ENCODE measurements at regions not wholly inside any gene's neighbourhood (a gene's known extent, or its start where the extent isn't known, plus 50 kb on each side); places are given as distances from the start of the nearest gene placed in this dataset.

DNA sequence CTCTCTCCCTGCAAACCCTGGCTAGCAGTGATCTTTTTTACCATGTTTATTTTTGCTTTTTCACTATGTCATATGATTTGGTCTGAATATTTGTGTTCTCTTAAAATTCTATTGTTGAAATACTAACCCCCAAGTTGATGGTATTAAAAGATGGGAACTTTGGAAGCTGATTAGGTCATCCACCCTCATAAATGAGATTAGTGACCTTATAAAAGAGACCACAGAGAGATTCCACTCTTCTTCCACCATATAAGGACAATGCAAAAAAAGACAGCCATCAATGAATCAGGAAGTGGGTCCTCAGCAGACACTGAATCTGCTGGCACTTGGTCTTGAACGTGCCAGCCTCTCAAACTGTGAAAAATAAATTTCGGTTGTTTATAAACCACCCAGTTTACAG lies 112.8 kb upstream of the KCND2 start:
- H3K36me3 ChIP-seq (ENCODE audit: control insufficient read depth, insufficient read depth, low read length), result no peaks in the 10 kb centered on the region
- TF ChIP-seq, protein P1, sequence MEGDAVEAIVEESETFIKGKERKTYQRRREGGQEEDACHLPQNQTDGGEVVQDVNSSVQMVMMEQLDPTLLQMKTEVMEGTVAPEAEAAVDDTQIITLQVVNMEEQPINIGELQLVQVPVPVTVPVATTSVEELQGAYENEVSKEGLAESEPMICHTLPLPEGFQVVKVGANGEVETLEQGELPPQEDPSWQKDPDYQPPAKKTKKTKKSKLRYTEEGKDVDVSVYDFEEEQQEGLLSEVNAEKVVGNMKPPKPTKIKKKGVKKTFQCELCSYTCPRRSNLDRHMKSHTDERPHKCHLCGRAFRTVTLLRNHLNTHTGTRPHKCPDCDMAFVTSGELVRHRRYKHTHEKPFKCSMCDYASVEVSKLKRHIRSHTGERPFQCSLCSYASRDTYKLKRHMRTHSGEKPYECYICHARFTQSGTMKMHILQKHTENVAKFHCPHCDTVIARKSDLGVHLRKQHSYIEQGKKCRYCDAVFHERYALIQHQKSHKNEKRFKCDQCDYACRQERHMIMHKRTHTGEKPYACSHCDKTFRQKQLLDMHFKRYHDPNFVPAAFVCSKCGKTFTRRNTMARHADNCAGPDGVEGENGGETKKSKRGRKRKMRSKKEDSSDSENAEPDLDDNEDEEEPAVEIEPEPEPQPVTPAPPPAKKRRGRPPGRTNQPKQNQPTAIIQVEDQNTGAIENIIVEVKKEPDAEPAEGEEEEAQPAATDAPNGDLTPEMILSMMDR (conservative IDR thresholded peaks at IDR 0.05), result no peak
- H3K9me3 ChIP-seq (ENCODE audit: control insufficient read depth, low read length), result no peaks in the 10 kb centered on the region
- H3K4me1 Mint-ChIP-seq, result no peaks in the 10 kb centered on the region
- no peak overlapping the region for H3K27ac ChIP-seq (ENCODE audit: low read depth, low read length)
- H3K27me3 Mint-ChIP-seq (ENCODE audit: insufficient read depth), result no peaks in the 10 kb centered on the region
- H3K9ac ChIP-seq (ENCODE audit: extremely low read depth, low read length, poor library complexity, severe bottlenecking), result no peak overlapping the region
- 97% methylated on average over 2 of the region's 2 CpGs; no CpG with 5 or more reads in 1 of the 2 experiments for WGBS, 2 experiments (ENCODE audit: insufficient coverage in 1 of 2, insufficient read length in 1 of 2)
- no peak overlapping the region for H3K27ac Mint-ChIP-seq
- no peak overlapping the region for H3K4me3 ChIP-seq (ENCODE audit: low read length)
- H3K4me1 ChIP-seq (ENCODE audit: control insufficient read depth, insufficient read depth, low read length), result no peaks in the 10 kb centered on the region
- H3K4me3 Mint-ChIP-seq, result no peak overlapping the region
- no peak for DNase-seq
- no peaks in the 10 kb centered on the region for H3K36me3 Mint-ChIP-seq (ENCODE audit: low read depth)
- no peaks in the 10 kb centered on the region for H3K9me3 Mint-ChIP-seq
- no peaks in the 10 kb centered on the region for H3K27me3 ChIP-seq (ENCODE audit: control insufficient read depth, insufficient read depth, low read length, poor library complexity, severe bottlenecking)

- TF ChIP-seq, protein P1 (conservative IDR thresholded peaks at IDR 0.05), result no peak
- DNase-seq, result no peak
- no peaks in the 10 kb centered on the region for H3K27me3 Mint-ChIP-seq (ENCODE audit: insufficient read depth)
These were observed 109.5 kb upstream of the KCND2 start for GRCh38 chr7:120163449-120163848.

DNA sequence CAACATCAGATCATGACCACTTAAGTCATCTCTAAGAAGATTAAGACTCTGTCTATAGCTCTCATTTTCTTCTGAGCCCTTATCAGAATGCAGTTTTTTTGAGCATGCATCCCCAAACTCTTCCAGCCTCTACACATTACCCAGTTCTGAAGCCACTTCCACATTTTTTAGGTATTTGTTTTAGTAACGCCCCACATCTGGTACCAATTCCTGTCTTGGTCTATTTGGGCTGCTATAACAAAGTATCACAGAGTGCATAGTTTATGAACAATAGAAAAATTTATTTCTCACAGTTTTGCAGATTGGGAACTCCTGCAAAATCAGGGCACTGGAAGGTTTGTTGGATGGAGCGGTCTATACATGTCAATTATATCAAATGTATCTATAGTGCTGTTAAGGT lies 107.7 kb upstream of the KCND2 start:
- 76% methylated on average over 2 of the region's 2 CpGs; no CpG with 5 or more reads in 1 of the 2 experiments for WGBS, 2 experiments (ENCODE audit: insufficient coverage in 1 of 2, insufficient read length in 1 of 2)
- H3K4me3 ChIP-seq (ENCODE audit: low read length), result no peak overlapping the region
- H3K9ac ChIP-seq (ENCODE audit: extremely low read depth, low read length, poor library complexity, severe bottlenecking), result no peak overlapping the region
- Mint-ChIP-seq H3K27me3 (ENCODE audit: insufficient read depth) (no peaks in the 10 kb centered on the region), H3K9me3 (no peaks in the 10 kb centered on the region), H3K36me3 (ENCODE audit: low read depth) (no peaks in the 10 kb centered on the region), H3K4me3 (no peak overlapping the region), H3K4me1 (no peaks in the 10 kb centered on the region), H3K27ac (no peak overlapping the region)
- no peaks in the 10 kb centered on the region for H3K9me3 ChIP-seq (ENCODE audit: control insufficient read depth, low read length)
- H3K36me3 ChIP-seq (ENCODE audit: control insufficient read depth, insufficient read depth, low read length), result no peaks in the 10 kb centered on the region
- TF ChIP-seq, protein P1 (conservative IDR thresholded peaks at IDR 0.05), result no peak
- H3K27me3 ChIP-seq (ENCODE audit: control insufficient read depth, insufficient read depth, low read length, poor library complexity, severe bottlenecking), result no peaks in the 10 kb centered on the region
- no peaks in the 10 kb centered on the region for H3K4me1 ChIP-seq (ENCODE audit: control insufficient read depth, insufficient read depth, low read length)
- DNase-seq, result no peak
- no peak overlapping the region for H3K27ac ChIP-seq (ENCODE audit: low read depth, low read length)

More at GRCh38 chr7:120163449-120163848, 109.5 kb upstream of the KCND2 start:
- Histone ChIP-seq H3K27ac (ENCODE audit: low read depth, low read length) (no peak overlapping the region), H3K36me3 (ENCODE audit: control insufficient read depth, insufficient read depth, low read length) (no peaks in the 10 kb centered on the region), H3K4me3 (ENCODE audit: low read length) (no peak overlapping the region), H3K9ac (ENCODE audit: extremely low read depth, low read length, poor library complexity, severe bottlenecking) (no peak overlapping the region), H3K27me3 (ENCODE audit: control insufficient read depth, insufficient read depth, low read length, poor library complexity, severe bottlenecking) (no peaks in the 10 kb centered on the region), H3K4me1 (ENCODE audit: control insufficient read depth, insufficient read depth, low read length) (no peaks in the 10 kb centered on the region), H3K9me3 (ENCODE audit: control insufficient read depth, low read length) (no peaks in the 10 kb centered on the region)
- Mint-ChIP-seq H3K9me3 (no peaks in the 10 kb centered on the region), H3K4me1 (no peaks in the 10 kb centered on the region), H3K4me3 (no peak overlapping the region), H3K27ac (no peak overlapping the region), H3K36me3 (ENCODE audit: low read depth) (no peaks in the 10 kb centered on the region)
- WGBS, 2 experiments (ENCODE audit: insufficient coverage in 1 of 2, insufficient read length in 1 of 2), result 92 to 96% methylated on average over 4 of the region's 4 CpGs

Data from endodermal cell (in vitro differentiated cells).